ENCODE measurements at regions not wholly inside any gene's neighbourhood (a gene's known extent, or its start where the extent isn't known, plus 50 kb on each side); places are given as distances from the start of the nearest gene placed in this dataset.

- H3K9ac ChIP-seq (ENCODE audit: low read depth, low read length): no peak overlapping the region
- no peaks in the 10 kb centered on the region for H3K36me3 ChIP-seq (ENCODE audit: insufficient read depth, low read length)
- no peaks in the 10 kb centered on the region for H3K9me3 ChIP-seq (replicated peaks; ENCODE audit: low read length)
- no peak overlapping the region for H3K4me2 ChIP-seq (ENCODE audit: low read length)
- no peaks in the 10 kb centered on the region for H3K4me1 ChIP-seq (ENCODE audit: control insufficient read depth, insufficient read depth, low read length)
- peaks cover 14% of the 10 kb centered on the region for H3K27me3 ChIP-seq (ENCODE audit: control insufficient read depth, insufficient read depth, low read length)
- H3K4me3 ChIP-seq (ENCODE audit: low read length): no peak overlapping the region
Measured at GRCh38 chr11:57103899-57104605, 77.7 kb upstream of the LRRC55 start.

GRCh38 chr11:57109331-57109730 is 72.4 kb upstream of the LRRC55 start:
- Histone ChIP-seq H3K27me3 (ENCODE audit: control insufficient read depth, insufficient read depth, low read length) (peaks cover 25% of the 10 kb centered on the region), H3K4me1 (ENCODE audit: control insufficient read depth, insufficient read depth, low read length) (no peaks in the 10 kb centered on the region), H3K36me3 (ENCODE audit: insufficient read depth, low read length) (no peaks in the 10 kb centered on the region), H3K4me3 (ENCODE audit: low read length) (no peak overlapping the region), H3K4me2 (ENCODE audit: low read length) (no peak overlapping the region), H3K9me3 (replicated peaks; ENCODE audit: low read length) (no peaks in the 10 kb centered on the region), H3K9ac (ENCODE audit: low read depth, low read length) (no peak overlapping the region)

GRCh38 chr11:57111619-57112018 is 70.1 kb upstream of the LRRC55 start:
- no peak overlapping the region for H3K4me3 ChIP-seq (ENCODE audit: low read length)
- no peaks in the 10 kb centered on the region for H3K4me1 ChIP-seq (ENCODE audit: control insufficient read depth, insufficient read depth, low read length)
- no peak overlapping the region for H3K4me2 ChIP-seq (ENCODE audit: low read length)
- H3K27me3 ChIP-seq (ENCODE audit: control insufficient read depth, insufficient read depth, low read length): peaks cover 35% of the 10 kb centered on the region
- no peak overlapping the region for H3K9ac ChIP-seq (ENCODE audit: low read depth, low read length)
- H3K36me3 ChIP-seq (ENCODE audit: insufficient read depth, low read length): no peaks in the 10 kb centered on the region
- H3K9me3 ChIP-seq (replicated peaks; ENCODE audit: low read length): no peaks in the 10 kb centered on the region

GRCh38 chr11:57116654-57117053 is 65.1 kb upstream of the LRRC55 start:
- H3K4me2 ChIP-seq (ENCODE audit: low read length): no peak overlapping the region
- H3K36me3 ChIP-seq (ENCODE audit: insufficient read depth, low read length): no peaks in the 10 kb centered on the region
- H3K4me1 ChIP-seq (ENCODE audit: control insufficient read depth, insufficient read depth, low read length): no peaks in the 10 kb centered on the region
- no peak overlapping the region for H3K9ac ChIP-seq (ENCODE audit: low read depth, low read length)
- peaks cover 21% of the 10 kb centered on the region for H3K27me3 ChIP-seq (ENCODE audit: control insufficient read depth, insufficient read depth, low read length)
- H3K4me3 ChIP-seq (ENCODE audit: low read length): no peak overlapping the region
- H3K9me3 ChIP-seq (replicated peaks; ENCODE audit: low read length): no peaks in the 10 kb centered on the region

- Histone ChIP-seq H3K4me3 (ENCODE audit: low read length) (no peak overlapping the region), H3K36me3 (ENCODE audit: insufficient read depth, low read length) (no peaks in the 10 kb centered on the region), H3K9me3 (replicated peaks; ENCODE audit: low read length) (no peaks in the 10 kb centered on the region), H3K27me3 (ENCODE audit: control insufficient read depth, insufficient read depth, low read length) (peaks cover 14% of the 10 kb centered on the region), H3K4me1 (ENCODE audit: control insufficient read depth, insufficient read depth, low read length) (no peaks in the 10 kb centered on the region), H3K4me2 (ENCODE audit: low read length) (no peak overlapping the region), H3K9ac (ENCODE audit: low read depth, low read length) (no peak overlapping the region)
Measured at GRCh38 chr11:57120192-57120965, 61.4 kb upstream of the LRRC55 start.

- Histone ChIP-seq H3K4me1 (ENCODE audit: control insufficient read depth, insufficient read depth, low read length) (no peaks in the 10 kb centered on the region), H3K9me3 (replicated peaks; ENCODE audit: low read length) (no peaks in the 10 kb centered on the region), H3K4me2 (ENCODE audit: low read length) (no peak overlapping the region), H3K4me3 (ENCODE audit: low read length) (no peak overlapping the region), H3K9ac (ENCODE audit: low read depth, low read length) (no peak overlapping the region), H3K36me3 (ENCODE audit: insufficient read depth, low read length) (no peaks in the 10 kb centered on the region), H3K27me3 (ENCODE audit: control insufficient read depth, insufficient read depth, low read length) (peaks cover 16% of the 10 kb centered on the region)
Measured at GRCh38 chr11:57121996-57122395, 59.8 kb upstream of the LRRC55 start.

GRCh38 chr11:57123590-57123989 is 58.2 kb upstream of the LRRC55 start:
- H3K4me1 ChIP-seq (ENCODE audit: control insufficient read depth, insufficient read depth, low read length): no peaks in the 10 kb centered on the region
- H3K27me3 ChIP-seq (ENCODE audit: control insufficient read depth, insufficient read depth, low read length): peaks cover 18% of the 10 kb centered on the region
- no peak overlapping the region for H3K4me3 ChIP-seq (ENCODE audit: low read length)
- no peaks in the 10 kb centered on the region for H3K9me3 ChIP-seq (replicated peaks; ENCODE audit: low read length)
- no peak overlapping the region for H3K9ac ChIP-seq (ENCODE audit: low read depth, low read length)
- no peaks in the 10 kb centered on the region for H3K36me3 ChIP-seq (ENCODE audit: insufficient read depth, low read length)
- H3K4me2 ChIP-seq (ENCODE audit: low read length): no peak overlapping the region

GRCh38 chr11:57124505-57124904 is 57.2 kb upstream of the LRRC55 start:
- no peaks in the 10 kb centered on the region for H3K4me1 ChIP-seq (ENCODE audit: control insufficient read depth, insufficient read depth, low read length)
- no peak overlapping the region for H3K4me3 ChIP-seq (ENCODE audit: low read length)
- H3K36me3 ChIP-seq (ENCODE audit: insufficient read depth, low read length): no peaks in the 10 kb centered on the region
- H3K4me2 ChIP-seq (ENCODE audit: low read length): no peak overlapping the region
- H3K27me3 ChIP-seq (ENCODE audit: control insufficient read depth, insufficient read depth, low read length): peaks cover 26% of the 10 kb centered on the region
- no peaks in the 10 kb centered on the region for H3K9me3 ChIP-seq (replicated peaks; ENCODE audit: low read length)
- H3K9ac ChIP-seq (ENCODE audit: low read depth, low read length): no peak overlapping the region

- no peaks in the 10 kb centered on the region for H3K36me3 ChIP-seq (ENCODE audit: insufficient read depth, low read length)
- no peak overlapping the region for H3K4me3 ChIP-seq (ENCODE audit: low read length)
- no peak overlapping the region for H3K4me2 ChIP-seq (ENCODE audit: low read length)
- H3K9me3 ChIP-seq (replicated peaks; ENCODE audit: low read length): no peaks in the 10 kb centered on the region
- H3K9ac ChIP-seq (ENCODE audit: low read depth, low read length): no peak overlapping the region
- H3K4me1 ChIP-seq (ENCODE audit: control insufficient read depth, insufficient read depth, low read length): no peaks in the 10 kb centered on the region
- peaks cover 26% of the 10 kb centered on the region for H3K27me3 ChIP-seq (ENCODE audit: control insufficient read depth, insufficient read depth, low read length)
Measured at GRCh38 chr11:57124917-57125316, 56.8 kb upstream of the LRRC55 start.

- Histone ChIP-seq H3K27me3 (ENCODE audit: control insufficient read depth, insufficient read depth, low read length) (peaks cover 26% of the 10 kb centered on the region), H3K4me2 (ENCODE audit: low read length) (no peak overlapping the region), H3K9ac (ENCODE audit: low read depth, low read length) (no peak overlapping the region), H3K9me3 (replicated peaks; ENCODE audit: low read length) (no peaks in the 10 kb centered on the region), H3K4me1 (ENCODE audit: control insufficient read depth, insufficient read depth, low read length) (no peaks in the 10 kb centered on the region), H3K4me3 (ENCODE audit: low read length) (no peak overlapping the region), H3K36me3 (ENCODE audit: insufficient read depth, low read length) (no peaks in the 10 kb centered on the region)
Measured at GRCh38 chr11:57126766-57127400, 54.9 kb upstream of the LRRC55 start.

- Histone ChIP-seq H3K9ac (ENCODE audit: low read depth, low read length) (no peak overlapping the region), H3K4me3 (ENCODE audit: low read length) (no peak overlapping the region), H3K9me3 (replicated peaks; ENCODE audit: low read length) (no peaks in the 10 kb centered on the region), H3K27me3 (ENCODE audit: control insufficient read depth, insufficient read depth, low read length) (peaks cover 19% of the 10 kb centered on the region), H3K4me2 (ENCODE audit: low read length) (no peak overlapping the region), H3K4me1 (ENCODE audit: control insufficient read depth, insufficient read depth, low read length) (no peaks in the 10 kb centered on the region), H3K36me3 (ENCODE audit: insufficient read depth, low read length) (no peaks in the 10 kb centered on the region)
Measured at GRCh38 chr11:57131080-57131790, 50.5 kb upstream of the LRRC55 start.
